ENCODE measurements at regions not wholly inside any gene's neighbourhood (a gene's known extent, or its start where the extent isn't known, plus 50 kb on each side); places are given as distances from the start of the nearest gene placed in this dataset.

DNA sequence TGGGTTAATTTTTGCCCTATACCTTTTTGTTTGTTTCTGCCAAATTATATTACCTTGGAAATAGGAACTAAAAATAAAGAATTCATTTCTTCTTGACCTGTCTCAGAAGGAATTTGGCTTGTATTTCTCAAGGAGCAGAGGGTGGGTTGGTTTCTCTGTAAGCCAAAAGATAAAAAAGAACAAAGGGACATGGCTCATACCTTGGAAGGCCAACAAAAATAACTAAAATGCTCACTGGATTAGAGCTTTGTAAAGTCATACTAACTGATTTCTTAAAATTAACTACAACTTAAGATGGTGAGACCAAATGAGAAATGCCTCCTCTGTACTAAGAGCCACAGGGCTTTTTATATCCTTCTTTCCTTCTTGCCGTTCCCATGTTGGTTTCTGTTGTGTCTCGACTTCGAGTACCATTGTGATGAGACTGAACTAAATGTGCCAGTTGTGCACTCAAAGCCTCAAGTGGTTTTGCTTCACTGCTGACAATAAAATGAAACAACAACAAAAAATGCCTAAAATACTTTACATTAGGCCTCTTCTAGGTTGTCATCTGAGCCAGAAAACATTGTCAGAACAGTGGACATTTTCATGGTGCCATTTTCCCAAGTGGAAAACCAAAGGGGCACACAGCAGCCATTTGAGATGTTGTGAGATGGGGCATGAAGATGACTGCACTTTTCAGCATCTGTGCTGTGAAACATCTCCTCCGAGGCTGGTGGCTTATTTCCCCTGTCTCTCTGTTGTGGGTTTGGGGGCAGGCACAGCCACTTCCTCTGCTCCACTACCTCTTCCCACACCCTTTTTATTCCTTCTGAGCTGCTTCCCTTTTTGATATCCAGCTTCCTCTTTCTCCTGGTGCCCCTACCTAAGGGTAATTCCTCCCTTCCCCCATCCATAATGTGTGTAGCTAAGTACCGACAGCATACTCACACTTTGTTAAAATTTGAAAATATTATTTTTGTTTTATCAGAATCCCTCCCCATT lies 51.8 kb upstream of the AGR3 start:
- no peaks in the 10 kb centered on the region for H3K36me3 Mint-ChIP-seq (ENCODE audit: low read depth)
- no peaks in the 10 kb centered on the region for H3K4me1 Mint-ChIP-seq
- DNase-seq (ENCODE audit: low read depth, low spot score): no peak
- no peak overlapping the region for H3K27ac Mint-ChIP-seq (ENCODE audit: unreplicated experiment)
- H3K9me3 Mint-ChIP-seq: no peaks in the 10 kb centered on the region
- no peaks in the 10 kb centered on the region for H3K27me3 Mint-ChIP-seq (ENCODE audit: low read depth)
- no peak overlapping the region for H3K4me3 Mint-ChIP-seq
- TF ChIP-seq, protein P1, sequence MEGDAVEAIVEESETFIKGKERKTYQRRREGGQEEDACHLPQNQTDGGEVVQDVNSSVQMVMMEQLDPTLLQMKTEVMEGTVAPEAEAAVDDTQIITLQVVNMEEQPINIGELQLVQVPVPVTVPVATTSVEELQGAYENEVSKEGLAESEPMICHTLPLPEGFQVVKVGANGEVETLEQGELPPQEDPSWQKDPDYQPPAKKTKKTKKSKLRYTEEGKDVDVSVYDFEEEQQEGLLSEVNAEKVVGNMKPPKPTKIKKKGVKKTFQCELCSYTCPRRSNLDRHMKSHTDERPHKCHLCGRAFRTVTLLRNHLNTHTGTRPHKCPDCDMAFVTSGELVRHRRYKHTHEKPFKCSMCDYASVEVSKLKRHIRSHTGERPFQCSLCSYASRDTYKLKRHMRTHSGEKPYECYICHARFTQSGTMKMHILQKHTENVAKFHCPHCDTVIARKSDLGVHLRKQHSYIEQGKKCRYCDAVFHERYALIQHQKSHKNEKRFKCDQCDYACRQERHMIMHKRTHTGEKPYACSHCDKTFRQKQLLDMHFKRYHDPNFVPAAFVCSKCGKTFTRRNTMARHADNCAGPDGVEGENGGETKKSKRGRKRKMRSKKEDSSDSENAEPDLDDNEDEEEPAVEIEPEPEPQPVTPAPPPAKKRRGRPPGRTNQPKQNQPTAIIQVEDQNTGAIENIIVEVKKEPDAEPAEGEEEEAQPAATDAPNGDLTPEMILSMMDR (conservative IDR thresholded peaks at IDR 0.05): no peak

GRCh38 chr7:16934722-16935340 lies 53.0 kb upstream of the AGR3 start:
- Mint-ChIP-seq H3K4me3 (no peak overlapping the region), H3K9me3 (no peaks in the 10 kb centered on the region), H3K36me3 (ENCODE audit: low read depth) (no peaks in the 10 kb centered on the region), H3K4me1 (no peaks in the 10 kb centered on the region), H3K27ac (ENCODE audit: unreplicated experiment) (no peak overlapping the region), H3K27me3 (ENCODE audit: low read depth) (no peaks in the 10 kb centered on the region)
- DNase-seq (ENCODE audit: low read depth, low spot score): no peak
- TF ChIP-seq, protein P1 (conservative IDR thresholded peaks at IDR 0.05): no peak

- no peaks in the 10 kb centered on the region for H3K4me1 Mint-ChIP-seq
- TF ChIP-seq, protein P1 (conservative IDR thresholded peaks at IDR 0.05): no peak
- no peaks in the 10 kb centered on the region for H3K9me3 Mint-ChIP-seq
- H3K27ac Mint-ChIP-seq (ENCODE audit: unreplicated experiment): no peak overlapping the region
- no peak for DNase-seq (ENCODE audit: low read depth, low spot score)
- H3K27me3 Mint-ChIP-seq (ENCODE audit: low read depth): no peaks in the 10 kb centered on the region
- no peak overlapping the region for H3K4me3 Mint-ChIP-seq
- no peaks in the 10 kb centered on the region for H3K36me3 Mint-ChIP-seq (ENCODE audit: low read depth)
Observed at GRCh38 chr7:16935341-16935735, 53.6 kb upstream of the AGR3 start.

GRCh38 chr7:16936626-16937422 lies 55.0 kb upstream of the AGR3 start:
- TF ChIP-seq, protein P1 (conservative IDR thresholded peaks at IDR 0.05): no peak
- no peaks in the 10 kb centered on the region for H3K36me3 Mint-ChIP-seq (ENCODE audit: low read depth)
- no peak overlapping the region for H3K4me3 Mint-ChIP-seq
- no peaks in the 10 kb centered on the region for H3K9me3 Mint-ChIP-seq
- H3K4me1 Mint-ChIP-seq: no peaks in the 10 kb centered on the region
- no peak overlapping the region for H3K27ac Mint-ChIP-seq (ENCODE audit: unreplicated experiment)
- no peak for DNase-seq (ENCODE audit: low read depth, low spot score)
- H3K27me3 Mint-ChIP-seq (ENCODE audit: low read depth): no peaks in the 10 kb centered on the region

DNA sequence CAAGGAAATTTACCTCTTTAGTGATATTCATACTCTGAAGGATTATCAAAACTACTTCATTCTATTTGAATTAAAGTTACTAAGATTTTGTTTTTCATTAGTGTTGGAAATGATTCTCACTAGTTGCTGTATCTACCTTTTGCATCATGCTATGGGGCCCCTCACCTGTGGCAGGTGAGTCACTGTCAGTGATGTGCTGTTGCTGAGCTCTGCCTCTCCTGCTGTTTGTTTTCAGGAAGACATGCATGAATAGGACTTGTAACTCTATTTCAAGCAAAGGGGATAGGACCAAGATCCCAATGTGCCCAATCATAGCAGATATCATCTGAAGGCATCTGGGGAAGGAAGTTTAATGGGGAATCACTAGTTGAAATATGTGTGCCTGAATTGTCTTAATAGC lies 57.4 kb upstream of the AGR3 start:
- no peak overlapping the region for H3K27ac Mint-ChIP-seq (ENCODE audit: unreplicated experiment)
- DNase-seq (ENCODE audit: low read depth, low spot score): no peak
- no peaks in the 10 kb centered on the region for H3K27me3 Mint-ChIP-seq (ENCODE audit: low read depth)
- no peak overlapping the region for H3K4me3 Mint-ChIP-seq
- H3K36me3 Mint-ChIP-seq (ENCODE audit: low read depth): peaks cover 3% of the 10 kb centered on the region
- H3K9me3 Mint-ChIP-seq: peaks cover 3% of the 10 kb centered on the region
- no peaks in the 10 kb centered on the region for H3K4me1 Mint-ChIP-seq
- TF ChIP-seq, protein P1 (conservative IDR thresholded peaks at IDR 0.05): no peak
